ENCODE measurements at regions not wholly inside any gene's neighbourhood (a gene's known extent, or its start where the extent isn't known, plus 50 kb on each side); places are given as distances from the start of the nearest gene placed in this dataset.
A peak's percentile ranks its signal among the peaks of the same experiment; 100 is the strongest.

GRCh38 chr22:27019827-27020226 is 362.4 kb downstream of the MIAT start:
- TF ChIP-seq POLR2A (IDR thresholded peaks at IDR 0.05; ENCODE audit: low read depth, low read length): no peak
- FAIRE-seq (no peak), DNase-seq (ENCODE audit: insufficient read length, low spot score) (no peak)

DNA sequence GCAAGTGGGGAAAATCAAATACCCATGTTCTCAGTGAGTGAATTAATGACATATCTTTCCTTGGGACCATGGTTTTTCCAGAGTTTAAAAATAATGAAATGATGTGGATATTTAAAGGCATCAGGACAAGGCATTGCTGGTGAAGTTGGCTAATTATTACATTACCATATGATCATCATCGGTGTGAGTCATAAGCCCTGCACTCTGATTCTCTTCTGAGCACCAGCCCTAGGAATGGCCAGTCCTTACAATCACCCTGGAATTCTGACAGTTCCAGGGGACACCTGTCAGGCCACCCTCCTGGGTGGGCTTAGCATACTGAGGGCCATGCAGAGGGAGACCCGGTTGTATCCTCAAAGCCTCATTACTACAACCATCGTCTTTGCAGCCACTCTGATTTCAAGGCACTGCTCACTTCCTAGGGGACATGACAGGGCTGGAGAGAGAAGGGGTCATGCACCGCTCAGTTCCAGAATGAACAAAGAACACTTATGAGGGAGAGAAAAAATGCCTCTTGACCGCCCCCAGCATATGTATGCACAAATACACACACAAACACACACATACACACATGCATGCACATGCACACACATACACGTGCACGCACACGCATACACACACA is 365.0 kb downstream of the MIAT start:
- TF ChIP-seq POLR2A (IDR thresholded peaks at IDR 0.05; ENCODE audit: low read depth, low read length): no peak
- FAIRE-seq (no peak), DNase-seq (ENCODE audit: insufficient read length, low spot score) (no peak)

- DNase-seq (ENCODE audit: insufficient read length, low spot score) (no peak), FAIRE-seq (no peak)
- no peak for TF ChIP-seq POLR2A (IDR thresholded peaks at IDR 0.05; ENCODE audit: low read depth, low read length)
Measured at GRCh38 chr22:27022896-27023361, 365.5 kb downstream of the MIAT start.

DNA sequence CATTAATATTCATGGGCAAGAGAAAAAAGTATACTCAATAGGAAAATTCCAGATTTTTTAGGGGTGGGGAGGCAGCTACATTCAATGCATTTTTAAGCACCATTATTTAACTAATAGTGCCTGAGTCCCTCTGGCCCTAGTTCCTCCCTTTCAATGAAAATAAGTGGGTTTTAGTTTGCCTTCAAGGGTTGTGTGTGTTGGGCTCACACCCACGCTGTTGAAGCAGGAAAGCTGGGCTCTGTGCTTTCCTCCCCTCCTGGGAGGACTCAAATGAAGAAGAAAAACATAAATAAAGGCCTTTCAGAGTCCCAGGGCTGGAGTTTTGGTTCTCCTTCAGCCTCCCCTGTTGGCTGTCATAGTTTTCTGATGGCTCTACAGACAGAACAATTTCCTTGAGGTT is 366.2 kb downstream of the MIAT start:
- DNase-seq (ENCODE audit: insufficient read length, low spot score) (no peak), FAIRE-seq (no peak)
- TF ChIP-seq POLR2A (IDR thresholded peaks at IDR 0.05; ENCODE audit: low read depth, low read length): no peak

DNA sequence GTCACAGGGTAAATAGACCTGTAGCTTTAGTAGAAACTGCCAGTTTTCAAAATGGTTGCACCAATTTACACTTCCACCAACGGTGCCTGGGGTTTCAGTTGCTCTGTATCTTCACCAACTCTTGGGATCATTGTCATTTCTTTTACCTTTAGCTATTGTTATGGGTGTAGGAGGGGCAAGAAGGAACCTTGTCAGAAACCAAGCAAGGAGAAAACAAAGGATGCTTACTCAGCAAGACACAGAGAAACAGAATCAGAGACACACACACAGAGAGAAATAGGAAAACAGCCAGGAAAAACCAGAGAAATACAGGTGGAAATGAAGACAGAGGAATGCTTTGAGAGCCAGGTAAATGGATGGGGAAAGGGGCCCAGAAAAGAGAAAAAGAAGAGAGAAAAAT is 367.6 kb downstream of the MIAT start:
- FAIRE-seq (no peak), DNase-seq (ENCODE audit: insufficient read length, low spot score) (no peak)
- no peak for TF ChIP-seq POLR2A (IDR thresholded peaks at IDR 0.05; ENCODE audit: low read depth, low read length)

- TF ChIP-seq POLR2A (IDR thresholded peaks at IDR 0.05; ENCODE audit: low read depth, low read length): no peak
- FAIRE-seq (no peak), DNase-seq (ENCODE audit: insufficient read length, low spot score) (no peak)
Measured at GRCh38 chr22:27028093-27028492, 370.7 kb downstream of the MIAT start.

DNA sequence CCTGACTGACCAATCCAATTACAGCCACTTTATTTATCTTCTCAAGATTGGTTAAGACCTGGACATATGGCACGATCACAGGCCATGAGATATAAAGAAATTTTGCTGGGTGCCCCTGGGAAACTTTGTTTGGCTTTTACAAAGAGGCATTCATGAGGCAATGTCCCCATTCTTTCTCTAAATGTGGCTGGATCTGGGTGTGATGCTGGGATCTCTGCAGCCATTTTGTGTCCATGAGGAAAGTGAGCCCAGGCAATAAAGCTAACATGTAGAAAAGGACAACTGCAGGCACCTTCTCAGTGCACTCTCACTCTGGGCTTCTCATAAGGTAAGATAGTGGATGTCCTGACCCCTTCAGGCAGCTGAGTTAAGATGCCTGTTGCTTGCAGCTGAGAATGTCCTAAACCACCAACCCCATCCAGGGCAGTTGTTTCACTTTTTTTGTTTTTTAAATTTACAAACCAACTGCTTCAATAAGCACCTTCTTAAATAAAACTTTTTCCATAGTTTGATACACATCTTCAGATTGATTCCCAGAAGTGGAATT is 372.3 kb downstream of the MIAT start:
- no peak for TF ChIP-seq POLR2A (IDR thresholded peaks at IDR 0.05; ENCODE audit: low read depth, low read length)
- DNase-seq (ENCODE audit: insufficient read length, low spot score) (no peak), FAIRE-seq (no peak)

DNA sequence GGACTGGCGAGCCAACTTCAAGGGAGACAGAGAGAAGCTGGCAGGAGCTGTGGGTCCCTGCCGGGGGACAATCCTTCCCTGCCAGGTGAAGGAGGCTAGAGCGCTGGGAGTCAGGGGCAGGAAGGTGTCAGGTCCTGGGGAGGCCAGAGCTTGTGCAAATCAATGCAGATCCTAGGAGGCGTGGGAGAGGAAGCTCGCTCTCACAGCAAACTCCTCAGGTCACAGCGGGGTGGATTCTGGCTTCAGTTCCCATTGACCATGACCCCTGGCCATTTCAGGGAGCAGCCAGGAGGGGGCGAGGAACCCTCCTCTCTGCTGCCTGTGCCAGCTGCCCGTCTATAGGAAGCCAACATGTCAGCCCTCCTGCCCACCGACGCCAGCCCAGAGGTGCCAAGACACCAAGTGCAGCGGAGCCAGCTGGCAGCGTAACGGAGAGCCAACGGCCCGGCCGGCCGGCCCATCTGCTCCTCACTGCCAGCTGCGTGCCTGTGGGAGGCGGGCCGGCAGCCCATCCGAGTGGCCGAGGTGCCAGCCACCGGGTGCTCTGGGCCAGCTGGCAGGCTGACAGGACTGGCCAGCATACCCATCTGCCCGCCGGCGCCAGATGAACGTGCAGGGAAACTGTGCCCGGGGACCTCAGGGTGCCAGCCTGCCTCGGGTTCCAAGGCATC is 374.8 kb downstream of the MIAT start:
- FAIRE-seq (no peak), DNase-seq (ENCODE audit: insufficient read length, low spot score) (no peak)
- TF ChIP-seq POLR2A (IDR thresholded peaks at IDR 0.05; ENCODE audit: low read depth, low read length): no peak

GRCh38 chr22:27041745-27042310 is 384.4 kb downstream of the MIAT start:
- no peak for DNase-seq (ENCODE audit: insufficient read length, low spot score)
- no peak for FAIRE-seq
- TF ChIP-seq POLR2A (IDR thresholded peaks at IDR 0.05; ENCODE audit: low read depth, low read length): no peak

- DNase-seq (ENCODE audit: insufficient read length, low spot score): no peak
- TF ChIP-seq POLR2A (IDR thresholded peaks at IDR 0.05; ENCODE audit: low read depth, low read length): no peak
- FAIRE-seq: no peak
Measured at GRCh38 chr22:27043262-27043661, 385.9 kb downstream of the MIAT start.

- FAIRE-seq (peak; percentile 55), DNase-seq (ENCODE audit: insufficient read length, low spot score) (peak; percentile 25)
- no peak for TF ChIP-seq POLR2A (IDR thresholded peaks at IDR 0.05; ENCODE audit: low read depth, low read length)
Measured at GRCh38 chr22:27045103-27045947, 387.9 kb downstream of the MIAT start.

GRCh38 chr22:27046086-27046485 is 388.7 kb downstream of the MIAT start:
- FAIRE-seq (no peak), DNase-seq (ENCODE audit: insufficient read length, low spot score) (no peak)
- TF ChIP-seq POLR2A (IDR thresholded peaks at IDR 0.05; ENCODE audit: low read depth, low read length): no peak

DNA sequence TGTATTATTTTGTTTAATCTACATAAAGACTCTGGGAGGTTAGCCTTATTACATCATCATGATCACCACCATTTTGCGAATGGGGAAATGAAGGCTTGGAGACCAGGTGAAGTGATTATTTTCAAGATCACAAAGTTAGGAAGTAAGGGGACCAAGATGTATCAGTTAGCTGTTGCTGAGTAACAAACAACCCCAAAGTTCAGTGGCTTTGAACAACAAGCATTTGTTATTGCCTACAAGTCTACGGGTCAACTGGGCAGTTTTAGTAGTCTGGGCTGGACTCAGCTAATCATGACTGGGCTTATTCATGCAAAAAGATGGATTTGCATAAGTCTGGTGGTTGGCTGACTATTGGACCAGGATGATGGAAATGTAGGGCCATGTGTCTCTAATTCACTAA is 389.2 kb downstream of the MIAT start:
- TF ChIP-seq POLR2A (IDR thresholded peaks at IDR 0.05; ENCODE audit: low read depth, low read length): no peak
- DNase-seq (ENCODE audit: insufficient read length, low spot score) (no peak), FAIRE-seq (no peak)

DNA sequence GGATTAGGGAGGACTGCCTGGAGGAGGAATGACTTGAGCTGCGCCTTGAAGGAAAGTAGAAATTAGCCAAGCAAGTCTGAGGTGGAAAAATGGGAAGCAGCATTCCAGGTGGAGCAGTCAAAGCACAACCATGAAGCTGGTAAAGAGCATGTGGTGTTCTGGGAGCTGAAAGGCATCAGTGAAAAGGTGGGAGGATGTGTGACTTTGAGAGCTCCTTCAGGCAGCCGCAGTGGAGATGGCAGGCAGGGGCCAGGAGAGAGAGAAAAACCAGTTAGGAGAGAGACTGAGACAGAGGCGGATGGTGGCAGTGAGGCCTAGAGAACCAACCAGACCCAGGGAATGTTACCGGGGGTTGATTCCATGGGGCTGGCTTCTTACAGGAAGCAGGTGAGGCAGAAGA is 393.4 kb downstream of the MIAT start:
- no peak for TF ChIP-seq POLR2A (IDR thresholded peaks at IDR 0.05; ENCODE audit: low read depth, low read length)
- DNase-seq (ENCODE audit: insufficient read length, low spot score) (no peak), FAIRE-seq (no peak)
